Type B pancreatic cell (in vitro differentiated cells): ENCODE measurements at regions not wholly inside any gene's neighbourhood (a gene's known extent, or its start where the extent isn't known, plus 50 kb on each side); places are given as distances from the start of the nearest gene placed in this dataset.

ENCODE experiments used
- DNase-seq: peaks from one replicate; pipeline ENCODE4 v3.0.0; 2021; ENCODE audit warnings: mixed read lengths; ENCODE audit not compliant: unreplicated experiment; ENCODE audit errors: extremely low spot score
- H3K27ac Mint-ChIP-seq: 2 replicates; pipeline ENCODE4 v1.8.0; 2021; ENCODE audit warnings: mild to moderate bottlenecking, mixed read lengths
- H3K27me3 Mint-ChIP-seq: 2 replicates; pipeline ENCODE4 v1.8.0; 2021; ENCODE audit warnings: mixed read lengths
- H3K36me3 Mint-ChIP-seq: 2 replicates; pipeline ENCODE4 v1.8.0; 2021; ENCODE audit warnings: mixed read lengths
- H3K4me1 Mint-ChIP-seq: one replicate; pipeline ENCODE4 v1.8.0; 2021; ENCODE audit warnings: mixed read lengths; ENCODE audit not compliant: unreplicated experiment
- H3K4me3 Mint-ChIP-seq: 2 replicates; pipeline ENCODE4 v1.8.0; 2021; ENCODE audit warnings: mild to moderate bottlenecking, mixed read lengths
- H3K9me3 Mint-ChIP-seq: 2 replicates; pipeline ENCODE4 v1.8.0; 2021; ENCODE audit warnings: mixed read lengths
- TF ChIP-seq, protein P1 (sequence below): fragments of 200-600 bp; sonication (generic); conservative IDR thresholded peaks from 2 replicates; pipeline ENCODE4 v1.5.0; 2021; ENCODE audit warnings: antibody characterized with exemption, mild to moderate bottlenecking

DNA sequence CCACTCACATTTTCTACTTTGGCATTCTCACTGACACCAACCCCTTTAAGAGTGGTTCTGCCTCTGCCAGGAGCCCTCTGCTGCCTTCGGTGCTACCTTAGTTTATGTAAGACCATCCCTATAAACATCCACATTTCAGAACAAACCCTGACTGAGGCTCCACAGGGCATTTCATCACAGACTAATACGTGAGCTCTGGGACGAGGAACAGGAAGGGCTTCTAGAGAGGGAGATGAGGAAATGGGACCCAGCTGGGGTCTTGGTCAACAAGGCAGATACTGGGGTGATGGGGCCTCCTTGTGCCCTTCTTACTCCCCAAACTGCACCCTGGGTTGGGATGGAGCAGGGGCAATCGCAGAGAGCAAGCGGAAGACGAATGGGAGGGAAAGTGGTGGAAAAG, 86.5 kb upstream of the FYN start:
- Mint-ChIP-seq H3K4me3 (peak overlapping the region; percentile 17), H3K4me1 (peaks cover 15% of the 10 kb centered on the region), H3K9me3 (peaks cover 10% of the 10 kb centered on the region), H3K36me3 (no peaks in the 10 kb centered on the region), H3K27ac (peak overlapping the region; percentile 13), H3K27me3 (no peaks in the 10 kb centered on the region)
- TF ChIP-seq, protein P1, sequence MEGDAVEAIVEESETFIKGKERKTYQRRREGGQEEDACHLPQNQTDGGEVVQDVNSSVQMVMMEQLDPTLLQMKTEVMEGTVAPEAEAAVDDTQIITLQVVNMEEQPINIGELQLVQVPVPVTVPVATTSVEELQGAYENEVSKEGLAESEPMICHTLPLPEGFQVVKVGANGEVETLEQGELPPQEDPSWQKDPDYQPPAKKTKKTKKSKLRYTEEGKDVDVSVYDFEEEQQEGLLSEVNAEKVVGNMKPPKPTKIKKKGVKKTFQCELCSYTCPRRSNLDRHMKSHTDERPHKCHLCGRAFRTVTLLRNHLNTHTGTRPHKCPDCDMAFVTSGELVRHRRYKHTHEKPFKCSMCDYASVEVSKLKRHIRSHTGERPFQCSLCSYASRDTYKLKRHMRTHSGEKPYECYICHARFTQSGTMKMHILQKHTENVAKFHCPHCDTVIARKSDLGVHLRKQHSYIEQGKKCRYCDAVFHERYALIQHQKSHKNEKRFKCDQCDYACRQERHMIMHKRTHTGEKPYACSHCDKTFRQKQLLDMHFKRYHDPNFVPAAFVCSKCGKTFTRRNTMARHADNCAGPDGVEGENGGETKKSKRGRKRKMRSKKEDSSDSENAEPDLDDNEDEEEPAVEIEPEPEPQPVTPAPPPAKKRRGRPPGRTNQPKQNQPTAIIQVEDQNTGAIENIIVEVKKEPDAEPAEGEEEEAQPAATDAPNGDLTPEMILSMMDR = no peak
- DNase-seq = no peak

- H3K4me1 Mint-ChIP-seq = no peaks in the 10 kb centered on the region
- TF ChIP-seq, protein P1 = no peak
- no peak overlapping the region for H3K4me3 Mint-ChIP-seq
- DNase-seq = no peak
- no peaks in the 10 kb centered on the region for H3K27me3 Mint-ChIP-seq
- H3K27ac Mint-ChIP-seq = no peak overlapping the region
- H3K9me3 Mint-ChIP-seq = peaks cover 5% of the 10 kb centered on the region
- H3K36me3 Mint-ChIP-seq = no peaks in the 10 kb centered on the region
These were observed 86.8 kb upstream of the CCN6 start for GRCh38 chr6:111967131-111967530.

GRCh38 chr6:111970426-111970825, 83.5 kb upstream of the CCN6 start:
- H3K4me1 Mint-ChIP-seq = peaks cover 20% of the 10 kb centered on the region
- H3K36me3 Mint-ChIP-seq = no peaks in the 10 kb centered on the region
- no peak overlapping the region for H3K27ac Mint-ChIP-seq
- no peak for DNase-seq
- TF ChIP-seq, protein P1 = no peak
- H3K27me3 Mint-ChIP-seq = no peaks in the 10 kb centered on the region
- H3K9me3 Mint-ChIP-seq = no peaks in the 10 kb centered on the region
- H3K4me3 Mint-ChIP-seq = no peak overlapping the region

DNA sequence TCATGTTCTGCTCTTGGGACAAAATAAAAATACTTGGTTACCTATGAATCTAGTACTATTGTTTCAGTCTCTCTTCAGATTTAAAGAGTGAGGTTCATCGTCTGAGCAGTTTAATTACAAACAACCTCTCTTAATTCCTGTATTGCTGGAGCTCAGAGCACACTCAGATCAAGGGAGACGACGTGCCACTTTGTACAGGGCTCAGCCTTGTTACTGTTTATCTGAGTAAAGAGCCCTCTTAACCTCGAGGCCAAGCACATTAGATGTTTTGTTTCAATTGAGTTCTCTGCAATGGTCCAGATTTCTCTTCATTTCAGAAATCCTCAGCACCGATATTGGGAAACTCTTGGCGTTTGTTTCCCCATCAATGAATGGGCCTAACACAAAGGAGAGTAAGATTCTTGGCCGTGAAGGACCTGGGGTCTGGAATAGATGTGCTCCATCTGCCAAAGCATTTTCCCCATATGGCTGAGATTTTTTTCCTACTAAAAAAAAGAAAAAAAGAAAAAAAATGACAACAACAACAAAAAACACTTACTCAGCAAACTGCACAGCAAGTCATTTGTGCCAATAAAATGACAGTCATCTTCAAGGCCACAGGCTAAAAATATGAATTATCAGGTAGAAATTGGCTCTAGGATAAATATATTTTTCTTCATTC, 82.6 kb upstream of the CCN6 start:
- Mint-ChIP-seq H3K4me3 (no peak overlapping the region), H3K4me1 (peaks cover 20% of the 10 kb centered on the region), H3K27ac (peak overlapping the region; percentile 68), H3K36me3 (no peaks in the 10 kb centered on the region), H3K27me3 (no peaks in the 10 kb centered on the region), H3K9me3 (no peaks in the 10 kb centered on the region)
- TF ChIP-seq, protein P1 = no peak
- DNase-seq = no peak

DNA sequence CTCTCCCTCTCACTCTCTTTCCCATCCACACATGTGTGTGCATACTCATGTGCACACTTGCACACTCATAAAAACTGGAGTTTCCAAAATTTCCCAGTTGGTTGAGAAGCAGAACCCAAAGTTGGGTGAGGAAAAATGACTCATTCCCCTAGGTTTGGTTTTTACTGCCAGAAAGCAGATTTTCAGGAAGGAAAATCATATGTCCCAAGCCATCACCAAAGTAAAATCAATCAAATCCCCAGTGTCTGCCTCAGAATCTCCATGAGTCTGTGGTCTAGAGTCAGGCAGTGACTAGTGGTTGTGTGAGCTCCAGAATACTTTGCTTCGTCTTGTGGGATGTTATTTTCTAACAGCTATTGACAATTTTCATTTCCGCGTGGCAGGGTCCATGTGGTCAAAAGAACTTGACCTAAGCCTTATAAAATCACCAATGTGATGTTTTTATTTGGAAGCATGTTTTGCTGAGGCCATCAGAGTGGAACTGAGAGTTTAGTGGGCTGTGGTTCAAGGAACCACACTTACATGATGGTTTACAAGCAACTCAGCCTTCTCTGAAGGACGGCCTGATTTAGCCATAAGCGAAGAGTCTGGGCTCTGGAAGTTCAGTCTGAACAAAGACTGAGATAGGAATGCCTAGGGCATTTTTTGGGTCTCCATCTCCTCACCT, 81.9 kb upstream of the CCN6 start:
- DNase-seq = no peak
- H3K9me3 Mint-ChIP-seq = no peaks in the 10 kb centered on the region
- no peaks in the 10 kb centered on the region for H3K36me3 Mint-ChIP-seq
- peak overlapping the region; percentile 68 for H3K27ac Mint-ChIP-seq
- H3K4me3 Mint-ChIP-seq = no peak overlapping the region
- TF ChIP-seq, protein P1 = no peak
- peaks cover 20% of the 10 kb centered on the region for H3K4me1 Mint-ChIP-seq
- H3K27me3 Mint-ChIP-seq = no peaks in the 10 kb centered on the region
